A549 (cell line): ENCODE measurements at regions not wholly inside any gene's neighbourhood (a gene's known extent, or its start where the extent isn't known, plus 50 kb on each side); places are given as distances from the start of the nearest gene placed in this dataset.

Experiments
- ATAC-seq, 2 experiments: fragments of 200-7000 bp in 1 of 2; fragments of >200 bp in 1 of 2; cut with Nextera tagmentation in 1 of 2; cut with Tn5 transposase in 1 of 2; 3 replicates each; pipeline versions ENCODE4 v1.8.0 to v1.9.1; 2018 to 2020; ENCODE audit warnings: mild to moderate bottlenecking in 1 of 2, moderate library complexity in 1 of 2
- CTCF ChIA-PET: fragments of 300-600 bp; sonication (Branson Sonifier 250); formaldehyde crosslinking; extraction: SDS; loops from one replicate; lab custom pipeline; 2021; ENCODE audit warnings: antibody characterized with exemption, inconsistent platforms; lab: Yijun Ruan, JAX
- POLR2A ChIA-PET: fragments of 350-600 bp; formaldehyde crosslinking; extraction: SDS; loops from one replicate; lab custom pipeline; 2021; ENCODE audit warnings: antibody characterized with exemption, inconsistent platforms; lab: Yijun Ruan, JAX
- DNase-seq, 2 experiments: peaks; one replicate each; pipeline versions ENCODE4 v3.0.0 to v3.0.0-alpha.2; 2011 to 2016; ENCODE audit warnings: low read depth in 1 of 2, low spot score in 1 of 2
- FAIRE-seq: peaks from 2 replicates; lab custom pipeline; 2011; peaks lifted over from hg19 to GRCh38; lab: Jason Lieb, UNC
- H3K27ac ChIP-seq, 2 experiments: fragments of >200 bp; sonication (Bioruptor Twin); formaldehyde crosslinking; 3 replicates each; pipeline ENCODE4 v1.5.1; 2016 to 2017
- H3K4me1 ChIP-seq: fragments of >200 bp; sonication (Bioruptor Twin); formaldehyde crosslinking; 3 replicates; pipeline ENCODE4 v1.6.1; 2016
- H3K4me2 ChIP-seq: fragments of >200 bp; sonication (Bioruptor Twin); formaldehyde crosslinking; 3 replicates; pipeline ENCODE4 v1.6.1; 2016
- H3K4me3 ChIP-seq: fragments of >200 bp; sonication (Bioruptor Twin); formaldehyde crosslinking; 3 replicates; pipeline ENCODE4 v1.5.1; 2016
- H3K9me3 ChIP-seq: fragments of >200 bp; sonication (Bioruptor Twin); formaldehyde crosslinking; 3 replicates; pipeline ENCODE4 v1.6.1; 2016
- CEBPB ChIP-seq, 2 experiments: fragments of >200 bp in 1 of 2; sonication (Bioruptor Twin) in 1 of 2; formaldehyde crosslinking in 1 of 2; IDR thresholded peaks; 2 replicates each; pipeline ENCODE4 v1.6.1; 2012 to 2016
- ELK1 ChIP-seq: fragments of 150-350 bp; IDR thresholded peaks from 2 replicates; pipeline ENCODE4 v1.6.1; 2014; ENCODE audit warnings: low read depth, mild to moderate bottlenecking, low read length
- HEYL ChIP-seq: fragments of 250-450 bp; sonication (Bioruptor Pico); IDR thresholded peaks from 2 replicates; pipeline ENCODE4 v1.8.0; 2021; ENCODE audit warnings: mild to moderate bottlenecking, moderate library complexity
- MYC ChIP-seq: IDR thresholded peaks from 2 replicates; pipeline ENCODE4 v1.6.1; 2012; ENCODE audit warnings: mild to moderate bottlenecking, inconsistent platforms, low read length, improper control_type of control experiment, borderline replicate concordance
- NPAS2 ChIP-seq: fragments of 250-450 bp; sonication (Bioruptor Pico); IDR thresholded peaks from 2 replicates; pipeline ENCODE4 v1.8.0; 2022; ENCODE audit warnings: mild to moderate bottlenecking, moderate library complexity, borderline replicate concordance
- REST ChIP-seq: fragments of 200-600 bp; sonication (generic); IDR thresholded peaks from 2 replicates; pipeline ENCODE4 v1.6.1; 2016; ENCODE audit warnings: antibody characterized with exemption, mild to moderate bottlenecking, moderate library complexity
- ZC3H11A ChIP-seq: fragments of 450-650 bp; IDR thresholded peaks from 2 replicates; pipeline ENCODE4 v1.6.1; 2014; ENCODE audit warnings: antibody characterized with exemption, mild to moderate bottlenecking
- ZFP36 ChIP-seq: fragments of 450-650 bp; IDR thresholded peaks from 2 replicates; pipeline ENCODE4 v1.6.1; 2014; ENCODE audit warnings: borderline replicate concordance; ENCODE audit not compliant: partially characterized antibody
- ZNF302 ChIP-seq: fragments of 250-450 bp; sonication (Bioruptor Pico); IDR thresholded peaks from 2 replicates; pipeline ENCODE4 v1.9.0; 2021; ENCODE audit warnings: inconsistent platforms, mild to moderate bottlenecking, moderate library complexity
- ZSCAN20 ChIP-seq: fragments of 250-450 bp; sonication (Bioruptor Pico); IDR thresholded peaks from 2 replicates; pipeline ENCODE4 v1.8.0; 2022; ENCODE audit warnings: mild to moderate bottlenecking, moderate library complexity
- WGBS: methylation state at CpG from one replicate; pipeline ENCODE4 v1.1.6; 2017; ENCODE audit errors: missing lambda C conversion rate; 5-methylcytosine and 5-hydroxymethylcytosine counted together
- TF ChIP-seq, protein P1 (sequence below): fragments of 250-450 bp; sonication (Bioruptor Pico); IDR thresholded peaks from 2 replicates; pipeline ENCODE4 v1.5.0; 2021; ENCODE audit warnings: mild to moderate bottlenecking, moderate library complexity, borderline replicate concordance
- TF ChIP-seq, protein P2 (sequence below): fragments of 250-450 bp; sonication (Bioruptor Pico); IDR thresholded peaks from 2 replicates; pipeline ENCODE4 v1.5.0; 2020; ENCODE audit warnings: low read depth, mild to moderate bottlenecking, moderate library complexity
- TF ChIP-seq, protein P3 (sequence below): fragments of 450-650 bp; IDR thresholded peaks from 2 replicates; pipeline ENCODE4 v1.6.1; 2014; ENCODE audit warnings: antibody characterized with exemption
- TF ChIP-seq, protein P4 (sequence below): IDR thresholded peaks from 2 replicates; pipeline ENCODE4 v1.6.1; 2012; ENCODE audit warnings: low read depth, borderline replicate concordance
- TF ChIP-seq, protein P5 (sequence below): IDR thresholded peaks from 2 replicates; pipeline ENCODE4 v1.6.1; 2012

DNA sequence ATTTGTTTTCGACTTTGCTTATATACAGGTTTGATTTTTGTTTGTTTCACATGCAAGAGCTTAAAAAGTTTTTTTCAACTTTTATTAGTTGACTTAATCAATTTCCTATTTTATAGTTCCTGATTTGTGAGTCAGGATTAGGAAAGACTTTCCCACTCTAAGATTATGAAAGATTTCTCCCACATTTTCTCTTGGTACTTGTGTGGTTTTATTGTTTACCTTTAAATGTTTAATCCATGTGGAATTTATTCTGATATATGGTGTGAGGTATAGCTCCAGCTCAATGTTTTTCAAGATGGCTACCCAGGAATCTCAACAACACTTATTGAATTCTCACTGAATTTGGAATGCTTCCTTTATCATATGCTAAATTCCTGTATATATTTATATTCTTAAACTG is 117.8 kb upstream of the LGALSL start:
- FAIRE-seq (no peak), ATAC-seq (no peak)
- H3K27ac ChIP-seq = no peak overlapping the region

More for the DNA sequence above, 117.8 kb upstream of the LGALSL start:
- 36% methylated on average over 1 of the region's 1 CpG for WGBS
- no peak overlapping the region for H3K4me2 ChIP-seq
- H3K4me1 ChIP-seq = no peaks in the 10 kb centered on the region
- CTCF ChIA-PET = interaction anchor here (1.1 to 2.9 kb wide), 2 partner anchors 152 to 286 kb away, joined by 5 to 17 read pairs; no protein-coding TSS in a partner anchor
- no peak overlapping the region for H3K4me3 ChIP-seq
- TF ChIP-seq NPAS2 = no peak
- TF ChIP-seq REST = no peak
- TF ChIP-seq, protein P1, sequence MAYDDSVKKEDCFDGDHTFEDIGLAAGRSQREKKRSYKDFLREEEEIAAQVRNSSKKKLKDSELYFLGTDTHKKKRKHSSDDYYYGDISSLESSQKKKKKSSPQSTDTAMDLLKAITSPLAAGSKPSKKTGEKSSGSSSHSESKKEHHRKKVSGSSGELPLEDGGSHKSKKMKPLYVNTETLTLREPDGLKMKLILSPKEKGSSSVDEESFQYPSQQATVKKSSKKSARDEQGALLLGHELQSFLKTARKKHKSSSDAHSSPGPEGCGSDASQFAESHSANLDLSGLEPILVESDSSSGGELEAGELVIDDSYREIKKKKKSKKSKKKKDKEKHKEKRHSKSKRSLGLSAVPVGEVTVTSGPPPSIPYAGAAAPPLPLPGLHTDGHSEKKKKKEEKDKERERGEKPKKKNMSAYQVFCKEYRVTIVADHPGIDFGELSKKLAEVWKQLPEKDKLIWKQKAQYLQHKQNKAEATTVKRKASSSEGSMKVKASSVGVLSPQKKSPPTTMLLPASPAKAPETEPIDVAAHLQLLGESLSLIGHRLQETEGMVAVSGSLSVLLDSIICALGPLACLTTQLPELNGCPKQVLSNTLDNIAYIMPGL (CRISPR knock-in tag) = no peak
- TF ChIP-seq ZC3H11A = no peak
- TF ChIP-seq, protein P2, sequence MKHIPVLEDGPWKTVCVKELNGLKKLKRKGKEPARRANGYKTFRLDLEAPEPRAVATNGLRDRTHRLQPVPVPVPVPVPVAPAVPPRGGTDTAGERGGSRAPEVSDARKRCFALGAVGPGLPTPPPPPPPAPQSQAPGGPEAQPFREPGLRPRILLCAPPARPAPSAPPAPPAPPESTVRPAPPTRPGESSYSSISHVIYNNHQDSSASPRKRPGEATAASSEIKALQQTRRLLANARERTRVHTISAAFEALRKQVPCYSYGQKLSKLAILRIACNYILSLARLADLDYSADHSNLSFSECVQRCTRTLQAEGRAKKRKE = no peak
- no peak for TF ChIP-seq HEYL (CRISPR knock-in tag)
- TF ChIP-seq MYC = no peak
- TF ChIP-seq, protein P3, sequence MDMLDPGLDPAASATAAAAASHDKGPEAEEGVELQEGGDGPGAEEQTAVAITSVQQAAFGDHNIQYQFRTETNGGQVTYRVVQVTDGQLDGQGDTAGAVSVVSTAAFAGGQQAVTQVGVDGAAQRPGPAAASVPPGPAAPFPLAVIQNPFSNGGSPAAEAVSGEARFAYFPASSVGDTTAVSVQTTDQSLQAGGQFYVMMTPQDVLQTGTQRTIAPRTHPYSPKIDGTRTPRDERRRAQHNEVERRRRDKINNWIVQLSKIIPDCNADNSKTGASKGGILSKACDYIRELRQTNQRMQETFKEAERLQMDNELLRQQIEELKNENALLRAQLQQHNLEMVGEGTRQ = no peak
- no peak for TF ChIP-seq ZNF302 (CRISPR knock-in tag)
- TF ChIP-seq ZFP36 = no peak
- TF ChIP-seq ELK1 = no peak
- no peak for TF ChIP-seq ZSCAN20
- TF ChIP-seq, protein P4, sequence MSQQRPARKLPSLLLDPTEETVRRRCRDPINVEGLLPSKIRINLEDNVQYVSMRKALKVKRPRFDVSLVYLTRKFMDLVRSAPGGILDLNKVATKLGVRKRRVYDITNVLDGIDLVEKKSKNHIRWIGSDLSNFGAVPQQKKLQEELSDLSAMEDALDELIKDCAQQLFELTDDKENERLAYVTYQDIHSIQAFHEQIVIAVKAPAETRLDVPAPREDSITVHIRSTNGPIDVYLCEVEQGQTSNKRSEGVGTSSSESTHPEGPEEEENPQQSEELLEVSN = no peak
- TF ChIP-seq, protein P5, sequence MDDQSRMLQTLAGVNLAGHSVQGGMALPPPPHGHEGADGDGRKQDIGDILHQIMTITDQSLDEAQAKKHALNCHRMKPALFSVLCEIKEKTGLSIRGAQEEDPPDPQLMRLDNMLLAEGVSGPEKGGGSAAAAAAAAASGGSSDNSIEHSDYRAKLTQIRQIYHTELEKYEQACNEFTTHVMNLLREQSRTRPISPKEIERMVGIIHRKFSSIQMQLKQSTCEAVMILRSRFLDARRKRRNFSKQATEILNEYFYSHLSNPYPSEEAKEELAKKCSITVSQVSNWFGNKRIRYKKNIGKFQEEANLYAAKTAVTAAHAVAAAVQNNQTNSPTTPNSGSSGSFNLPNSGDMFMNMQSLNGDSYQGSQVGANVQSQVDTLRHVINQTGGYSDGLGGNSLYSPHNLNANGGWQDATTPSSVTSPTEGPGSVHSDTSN = no peak
- no peak for TF ChIP-seq CEBPB (IDR thresholded peaks at IDR 0.05)
- no peaks in the 10 kb centered on the region for H3K9me3 ChIP-seq
- no peak for DNase-seq
- POLR2A ChIA-PET = no interaction called here
